GM18505 (cell line): ENCODE measurements at regions not wholly inside any gene's neighbourhood (a gene's known extent, or its start where the extent isn't known, plus 50 kb on each side); places are given as distances from the start of the nearest gene placed in this dataset.

ENCODE experiments used
- ATAC-seq: cut with Tn5 transposase; IDR thresholded peaks from one replicate; pipeline ENCODE4 v1.9.1; 2021; ENCODE audit not compliant: unreplicated experiment
- POLR2A ChIP-seq: IDR thresholded peaks from 4 replicates; pipeline ENCODE4 v1.6.1; 2011; ENCODE audit warnings: borderline replicate concordance; ENCODE audit not compliant: insufficient read depth, insufficient read length; ENCODE audit errors: extremely low read depth

DNA sequence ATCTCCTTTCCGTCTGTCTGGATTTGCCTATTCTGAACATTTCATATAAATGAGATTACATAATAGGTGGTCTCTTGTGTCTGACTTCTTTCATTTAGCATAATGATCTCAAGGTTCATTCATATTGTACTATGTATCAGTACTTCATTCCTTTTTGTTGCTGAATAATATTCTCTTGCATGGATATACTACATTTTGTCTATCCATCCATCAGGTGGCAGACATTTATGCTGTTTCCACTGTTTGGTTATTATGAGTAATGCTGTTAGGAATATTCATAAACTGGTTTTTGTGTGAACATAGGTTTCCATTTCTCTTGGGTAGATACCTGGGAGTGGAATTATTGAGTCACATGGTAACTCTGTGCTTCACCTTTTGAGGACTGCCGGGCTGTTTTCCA is 148.2 kb upstream of the PMEPA1 start:
- no peak for ATAC-seq

DNA sequence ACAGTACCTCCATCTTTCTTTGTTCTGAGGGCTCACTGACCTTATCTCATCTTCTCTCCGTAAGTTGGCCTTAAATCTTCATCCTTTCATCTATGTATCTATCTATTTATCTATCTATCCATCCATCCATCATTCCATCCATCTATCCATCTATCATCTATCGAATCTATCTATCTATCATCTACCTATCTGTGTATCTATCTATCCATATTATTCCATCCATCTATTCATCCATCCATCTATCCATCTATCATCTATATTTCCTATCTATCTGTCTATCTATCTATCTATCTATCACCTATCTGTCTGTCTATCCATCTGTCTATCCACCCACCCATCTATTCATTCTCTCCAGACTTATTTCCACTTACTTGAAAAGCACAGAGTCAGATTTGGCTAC is 147.3 kb upstream of the PMEPA1 start:
- no peak for ATAC-seq
- TF ChIP-seq POLR2A = no peak

More for the DNA sequence above, 148.2 kb upstream of the PMEPA1 start:
- TF ChIP-seq POLR2A = no peak

DNA sequence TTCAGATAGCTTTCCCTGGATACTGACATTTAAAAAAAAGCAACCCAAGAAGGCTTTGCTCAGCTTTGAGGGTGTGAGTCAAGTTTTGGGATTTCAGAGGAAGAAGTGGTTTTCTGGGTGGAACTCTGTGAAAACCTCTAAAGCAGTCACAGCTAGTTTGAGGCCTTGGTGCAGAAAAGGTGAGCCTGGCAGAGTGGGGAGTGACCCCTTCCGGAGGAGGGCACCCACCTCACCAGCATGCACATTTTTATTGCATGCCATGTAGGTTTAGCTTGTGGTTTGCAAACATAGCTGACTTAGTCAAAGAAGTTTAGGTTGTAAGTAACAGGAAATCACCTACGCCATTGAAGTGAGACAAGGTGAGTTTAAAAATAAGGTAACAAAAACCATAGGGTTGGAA is 146.8 kb upstream of the PMEPA1 start:
- TF ChIP-seq POLR2A = no peak
- ATAC-seq = no peak

DNA sequence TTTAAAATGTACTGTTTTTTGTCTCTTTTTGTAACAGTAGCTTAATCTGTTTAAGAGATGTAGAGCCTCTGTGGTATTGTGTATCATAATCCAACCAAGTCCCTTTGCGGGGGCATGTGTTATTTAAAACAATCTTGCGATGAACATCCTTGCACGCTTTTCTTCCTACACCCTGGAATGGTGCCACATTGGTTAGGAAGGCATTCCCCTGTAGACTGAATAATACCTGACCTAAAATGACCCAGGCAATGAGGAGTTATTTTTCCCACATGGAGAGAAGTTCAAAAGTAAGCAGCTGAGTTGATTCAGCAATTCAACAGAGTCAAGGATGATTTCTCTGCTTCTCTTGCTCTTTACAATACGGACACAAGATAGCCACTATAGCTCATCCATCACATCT is 142.0 kb upstream of the PMEPA1 start:
- no peak for TF ChIP-seq POLR2A
- no peak for ATAC-seq

DNA sequence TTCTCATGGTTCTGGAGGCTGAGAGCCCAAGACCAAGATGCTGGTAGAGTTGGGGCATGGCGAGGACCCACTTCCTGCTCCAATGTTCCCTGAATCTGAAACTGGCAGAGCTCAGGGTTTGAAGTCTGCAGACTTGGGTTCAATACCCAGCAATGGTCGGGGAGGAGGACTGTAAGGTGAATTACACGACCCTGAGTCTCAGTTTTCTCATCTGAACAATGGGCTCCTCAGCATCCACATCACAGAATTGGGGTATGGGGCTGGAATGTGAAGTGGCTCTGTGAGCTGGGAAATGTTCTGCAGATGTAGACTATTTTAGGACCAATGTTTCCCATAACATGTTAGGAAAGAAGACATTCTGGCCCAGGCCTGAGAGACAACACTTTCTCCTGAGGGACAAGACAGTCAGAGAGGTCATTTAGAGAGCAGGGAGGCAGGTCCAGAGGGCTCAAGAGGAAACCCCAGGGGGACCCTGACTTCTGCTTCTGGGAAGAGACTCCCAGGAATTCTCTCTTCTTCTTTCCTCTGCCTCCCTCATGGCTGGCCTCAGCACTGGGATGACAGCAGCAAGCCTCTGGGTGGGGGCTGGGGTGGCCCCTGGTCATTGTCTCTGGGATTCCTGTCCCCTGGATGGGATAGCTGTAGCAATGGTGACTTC is 141.3 kb upstream of the PMEPA1 start:
- TF ChIP-seq POLR2A = no peak
- ATAC-seq = no peak

DNA sequence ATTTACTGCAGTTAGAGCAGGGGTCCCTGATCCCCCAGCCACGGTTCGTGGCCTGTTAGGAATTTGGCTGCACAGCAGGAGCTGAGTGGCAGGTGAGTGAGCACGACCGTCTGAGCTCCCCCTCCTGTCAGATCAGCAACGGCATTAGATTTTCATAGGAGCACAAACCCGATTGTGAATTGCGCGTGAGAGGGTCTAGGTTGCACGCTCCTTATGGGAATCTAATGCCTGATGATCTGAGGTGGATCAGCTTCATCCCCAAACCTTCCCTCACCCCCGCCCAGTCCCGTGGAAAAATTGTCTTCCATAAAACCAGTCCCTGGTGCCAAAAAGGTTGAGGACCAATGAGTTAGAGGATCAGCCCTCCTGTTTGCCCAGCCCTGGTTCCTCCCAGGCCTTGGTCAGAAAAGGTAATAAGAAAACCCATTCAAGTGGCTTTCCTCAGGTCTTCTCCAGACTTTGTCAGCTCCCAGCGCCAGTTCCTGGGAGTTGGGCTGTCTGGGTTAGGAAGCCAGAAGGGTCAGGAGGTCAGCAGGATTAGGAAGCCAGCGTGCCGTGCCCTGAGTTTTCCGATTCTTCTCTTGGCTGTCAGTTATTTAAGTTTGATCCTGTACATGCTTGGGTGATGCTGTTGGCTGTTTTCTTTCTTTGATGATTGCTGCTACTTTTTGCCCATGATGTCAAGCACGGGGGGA is 139.9 kb upstream of the PMEPA1 start:
- ATAC-seq = no peak
- TF ChIP-seq POLR2A = no peak

DNA sequence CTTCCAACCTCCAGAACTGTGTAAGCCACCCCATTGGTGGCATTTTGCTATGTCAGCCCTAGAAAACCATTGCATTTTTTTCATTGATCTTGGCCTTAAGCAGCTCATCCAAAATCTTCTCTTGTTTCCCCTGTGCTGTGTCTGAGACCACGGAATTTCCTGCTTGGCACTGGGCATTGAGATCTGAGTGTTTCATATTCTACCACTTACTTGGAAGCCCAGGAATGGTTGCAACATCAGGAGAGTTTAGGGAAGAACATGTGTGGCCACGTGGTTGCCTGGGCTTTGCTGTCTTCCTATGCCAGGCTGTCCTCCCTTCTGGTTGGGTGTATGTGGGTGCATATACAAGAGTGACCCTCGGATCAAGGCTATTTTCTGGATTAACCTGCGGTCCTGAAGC is 139.3 kb upstream of the PMEPA1 start:
- no peak for TF ChIP-seq POLR2A
- ATAC-seq = no peak

DNA sequence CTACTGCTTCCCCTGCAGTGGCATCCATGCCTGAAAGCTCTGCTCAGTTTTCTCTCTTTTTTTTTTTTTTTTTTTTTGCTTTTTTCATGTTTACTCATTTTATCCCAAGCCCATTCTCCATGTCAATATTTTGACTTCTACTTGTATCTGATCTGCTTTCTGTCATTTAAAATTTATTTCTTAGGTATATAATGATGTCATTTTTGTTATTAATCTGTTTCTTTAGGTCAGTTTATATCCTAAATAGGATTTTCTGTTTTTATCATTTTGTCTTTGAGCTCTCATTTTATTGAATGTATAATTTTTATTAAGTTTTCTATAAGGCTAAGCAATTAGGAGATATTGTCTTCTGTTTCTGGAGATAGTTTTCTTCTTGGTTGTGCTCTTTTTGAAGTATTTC is 138.5 kb upstream of the PMEPA1 start:
- no peak for TF ChIP-seq POLR2A

DNA sequence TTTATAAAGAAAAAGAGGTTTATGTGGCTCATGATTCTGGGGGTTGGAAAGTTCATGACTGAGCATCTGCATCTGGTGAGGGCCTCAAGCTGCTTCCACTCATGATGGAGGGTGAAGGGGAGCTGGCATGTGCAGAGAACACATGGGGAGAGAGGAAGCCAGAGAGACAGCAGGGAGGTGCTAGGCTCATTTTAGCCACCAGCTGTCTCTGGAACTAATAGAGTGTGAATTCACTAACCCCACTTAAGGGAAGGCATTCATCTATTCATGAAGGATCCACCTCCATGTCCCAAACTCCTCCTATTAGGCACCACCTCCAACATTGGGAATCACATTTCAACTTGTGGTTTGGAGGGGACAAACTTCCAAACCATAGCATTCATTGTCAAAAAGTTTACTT is 137.3 kb upstream of the PMEPA1 start:
- no peak for TF ChIP-seq POLR2A
- ATAC-seq = no peak

More for the DNA sequence above, 138.5 kb upstream of the PMEPA1 start:
- ATAC-seq = no peak

DNA sequence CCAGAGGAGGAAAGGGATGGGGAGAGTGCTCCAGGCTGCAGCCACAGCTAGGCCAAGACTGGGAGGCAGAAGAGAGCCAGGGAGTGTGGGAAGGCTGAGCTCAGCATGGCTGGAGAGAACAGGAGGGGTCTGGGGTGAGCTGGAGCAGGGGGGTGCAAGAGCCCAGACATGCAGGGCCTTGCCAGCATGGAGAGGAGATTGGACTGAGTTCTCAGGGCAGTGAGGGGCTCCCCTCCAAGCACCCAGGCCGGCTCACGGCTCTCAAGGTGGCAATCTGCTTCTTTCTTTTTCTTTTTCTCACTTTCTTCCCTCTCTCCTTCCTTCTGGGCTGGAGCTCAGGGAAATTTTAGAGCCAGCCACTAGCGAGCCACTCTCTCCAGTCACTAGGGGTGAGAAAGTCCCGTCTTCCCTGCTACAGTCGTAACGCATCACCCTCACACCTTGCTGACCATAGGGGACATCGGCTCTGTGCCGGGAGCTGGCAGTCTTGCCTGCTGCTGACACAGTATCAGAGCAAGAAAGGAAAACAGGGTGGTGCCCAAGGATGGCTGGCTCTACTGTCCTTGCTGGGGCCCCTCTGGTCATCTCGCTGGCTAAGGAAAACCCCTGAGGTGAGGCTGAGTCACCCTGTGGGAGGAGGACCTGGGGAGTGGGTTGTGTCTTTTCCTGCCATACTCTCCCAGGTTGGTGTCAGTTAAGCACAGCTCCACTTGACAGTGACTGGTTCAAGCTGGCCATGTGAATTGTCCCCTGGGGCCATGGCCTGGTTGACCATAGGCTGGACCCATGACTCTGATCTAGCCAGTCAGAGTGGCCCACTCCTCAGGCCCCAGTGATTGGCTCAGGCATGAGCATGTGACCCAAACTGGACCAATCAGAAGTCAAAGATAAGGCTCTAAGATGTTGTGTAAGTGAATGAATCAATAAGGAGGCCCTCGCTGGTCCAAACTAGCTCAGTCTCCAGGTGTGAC is 135.1 kb upstream of the PMEPA1 start:
- TF ChIP-seq POLR2A = no peak
- ATAC-seq = no peak

DNA sequence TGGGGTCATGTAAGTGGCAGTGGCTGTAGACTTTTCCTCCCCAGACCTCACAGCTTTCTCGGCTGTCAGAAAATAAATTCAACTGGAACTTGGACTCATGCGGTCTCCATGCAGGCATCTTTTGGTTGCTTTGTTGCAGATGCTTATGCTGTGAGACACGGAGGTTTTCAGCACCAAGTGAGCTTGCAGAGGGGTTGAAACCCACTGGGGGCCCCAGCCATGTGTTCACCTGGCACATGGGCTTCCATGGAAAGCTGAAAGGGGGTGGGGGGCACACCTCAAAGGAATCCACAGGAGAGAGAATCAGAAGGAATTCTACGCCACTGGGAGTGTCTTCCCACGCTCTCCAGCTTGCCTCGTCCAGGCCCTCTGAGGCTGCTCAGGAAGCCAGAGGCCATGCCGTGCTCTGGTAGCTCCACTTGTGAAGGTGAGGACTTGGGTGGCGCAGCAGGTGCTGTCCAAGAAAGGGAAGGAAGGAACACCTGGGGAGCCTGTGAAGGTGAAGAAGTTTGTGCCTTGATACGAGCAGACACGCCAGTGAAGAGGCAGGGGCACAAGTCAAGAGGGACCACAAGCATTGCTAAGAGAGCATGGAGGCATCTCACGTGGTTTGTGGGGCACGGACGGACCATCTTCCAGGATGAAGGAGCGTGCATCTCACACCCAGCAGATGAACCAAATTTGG is 134.3 kb upstream of the PMEPA1 start:
- no peak for ATAC-seq
- TF ChIP-seq POLR2A = no peak

DNA sequence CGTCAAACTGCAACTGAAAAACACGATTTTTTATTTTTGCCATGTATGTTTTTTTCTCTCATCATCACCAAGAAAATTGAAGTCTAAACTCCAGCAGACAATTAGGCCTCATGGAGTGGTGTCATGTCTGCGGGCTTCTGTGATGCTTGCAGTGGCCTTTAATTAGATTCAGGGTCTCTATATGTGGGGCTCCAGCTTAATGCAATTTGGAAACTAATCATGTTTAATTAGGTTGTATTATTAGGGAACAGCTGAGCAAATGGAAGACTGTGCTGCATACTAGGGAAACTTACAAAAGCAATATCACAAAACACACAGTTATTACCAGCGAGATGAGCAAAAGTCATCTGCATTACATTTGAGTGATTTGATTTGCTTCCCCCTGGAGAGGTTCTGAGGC is 132.9 kb upstream of the PMEPA1 start:
- TF ChIP-seq POLR2A = no peak
- ATAC-seq = no peak

DNA sequence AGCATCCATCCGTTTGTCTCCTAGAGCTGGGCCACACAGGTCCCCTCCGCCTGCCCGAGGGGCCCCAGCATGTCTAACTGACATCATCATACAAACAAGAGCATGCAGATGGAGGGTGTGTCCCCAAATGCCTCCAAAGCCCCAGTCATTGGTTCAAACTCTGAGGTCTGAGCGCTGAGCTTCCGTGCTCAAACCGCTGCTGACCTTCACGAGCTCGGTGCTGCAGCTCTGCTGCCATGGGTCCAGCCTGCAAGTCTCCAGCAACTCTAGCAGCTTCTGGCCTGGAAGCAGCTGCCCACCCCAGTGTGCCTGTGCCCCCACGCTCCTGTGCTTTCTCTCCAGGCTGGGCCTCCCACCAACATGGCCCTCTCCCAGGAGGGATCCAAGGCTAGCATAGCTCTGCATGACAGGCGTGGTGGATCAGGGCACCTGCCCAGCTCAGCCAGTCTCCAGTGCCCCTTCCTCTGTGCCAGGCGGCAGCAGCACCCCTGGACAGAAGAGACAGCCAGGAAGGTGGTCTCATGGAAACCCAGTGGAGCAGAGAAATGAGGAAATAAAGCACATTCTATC is 131.6 kb upstream of the PMEPA1 start:
- no peak for TF ChIP-seq POLR2A
- no peak for ATAC-seq

DNA sequence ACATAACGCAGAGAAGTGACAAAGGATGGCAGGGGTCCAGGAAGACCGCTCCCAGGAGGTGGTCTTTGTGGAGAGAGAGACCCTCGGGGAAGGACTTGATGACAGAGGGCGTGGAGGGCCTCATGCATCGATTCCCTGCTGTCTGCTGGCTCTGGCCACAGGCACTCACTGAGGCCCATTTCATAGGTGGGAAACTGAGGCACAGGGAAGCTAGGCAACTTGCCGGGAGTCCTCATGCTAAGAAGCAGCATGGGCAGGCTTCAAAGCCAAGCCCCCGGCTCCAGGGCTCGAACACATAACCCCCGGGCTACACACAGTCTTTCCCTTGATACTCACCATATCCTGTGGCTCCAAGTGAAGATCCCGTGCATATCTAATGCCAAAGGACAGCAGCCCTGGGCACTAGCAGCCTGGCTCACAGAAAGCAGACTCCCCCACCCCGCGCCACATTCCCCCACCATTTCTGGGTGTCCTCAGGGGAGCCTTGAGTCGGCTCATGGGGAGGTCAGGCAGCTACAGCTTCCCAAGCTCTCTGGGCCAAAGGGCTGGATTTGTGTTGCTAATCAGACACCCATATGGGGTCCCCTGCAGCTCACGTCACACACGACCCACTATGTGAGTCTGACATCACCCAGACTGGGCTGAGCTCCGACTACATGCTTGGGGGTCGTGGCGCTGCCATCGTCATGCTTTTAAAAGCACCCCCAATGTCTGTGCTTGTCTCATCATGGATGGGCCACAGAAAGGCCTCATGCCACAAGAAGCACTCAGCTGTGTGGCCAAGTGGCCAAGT is 130.9 kb upstream of the PMEPA1 start:
- TF ChIP-seq POLR2A = no peak
- no peak for ATAC-seq
